ENCODE measurements at regions not wholly inside any gene's neighbourhood (a gene's known extent, or its start where the extent isn't known, plus 50 kb on each side); places are given as distances from the start of the nearest gene placed in this dataset.

DNA sequence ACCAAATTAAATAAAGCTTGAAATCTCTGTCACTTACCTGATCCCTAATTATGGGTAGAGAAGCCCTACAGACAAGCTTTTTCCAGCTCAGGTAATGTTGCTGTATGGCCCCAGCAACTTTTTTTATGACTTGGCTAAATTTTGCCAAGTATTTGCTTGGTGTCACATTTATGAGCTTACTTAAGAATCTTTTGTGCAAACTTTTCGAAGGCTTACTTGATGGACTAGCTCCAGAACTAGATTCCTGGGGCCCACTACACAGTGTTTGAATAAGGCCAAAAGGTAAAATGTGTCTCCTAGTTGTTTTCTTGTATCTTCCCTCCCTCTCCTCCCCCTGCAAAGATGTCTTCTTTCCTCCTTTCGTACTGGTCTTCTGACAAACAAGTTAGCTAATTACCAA lies 257.9 kb downstream of the OSR1 start:
- TF ChIP-seq, protein P1, sequence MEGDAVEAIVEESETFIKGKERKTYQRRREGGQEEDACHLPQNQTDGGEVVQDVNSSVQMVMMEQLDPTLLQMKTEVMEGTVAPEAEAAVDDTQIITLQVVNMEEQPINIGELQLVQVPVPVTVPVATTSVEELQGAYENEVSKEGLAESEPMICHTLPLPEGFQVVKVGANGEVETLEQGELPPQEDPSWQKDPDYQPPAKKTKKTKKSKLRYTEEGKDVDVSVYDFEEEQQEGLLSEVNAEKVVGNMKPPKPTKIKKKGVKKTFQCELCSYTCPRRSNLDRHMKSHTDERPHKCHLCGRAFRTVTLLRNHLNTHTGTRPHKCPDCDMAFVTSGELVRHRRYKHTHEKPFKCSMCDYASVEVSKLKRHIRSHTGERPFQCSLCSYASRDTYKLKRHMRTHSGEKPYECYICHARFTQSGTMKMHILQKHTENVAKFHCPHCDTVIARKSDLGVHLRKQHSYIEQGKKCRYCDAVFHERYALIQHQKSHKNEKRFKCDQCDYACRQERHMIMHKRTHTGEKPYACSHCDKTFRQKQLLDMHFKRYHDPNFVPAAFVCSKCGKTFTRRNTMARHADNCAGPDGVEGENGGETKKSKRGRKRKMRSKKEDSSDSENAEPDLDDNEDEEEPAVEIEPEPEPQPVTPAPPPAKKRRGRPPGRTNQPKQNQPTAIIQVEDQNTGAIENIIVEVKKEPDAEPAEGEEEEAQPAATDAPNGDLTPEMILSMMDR (conservative IDR thresholded peaks at IDR 0.05; ENCODE audit: low read depth, low read length), result no peak
- TF ChIP-seq EZH2 (IDR thresholded peaks at IDR 0.05; ENCODE audit: low read length, unreplicated experiment), result no peak
- TF ChIP-seq EZH2phosphoT487 (IDR thresholded peaks at IDR 0.05; ENCODE audit: borderline replicate concordance, low read length), result no peak
